Stimulated activated CD4-positive, alpha-beta T cell treated with anti-CD3 and anti-CD28 coated beads, TNF-alpha, amount 100 ng/mL, for 1 hour (primary cell): ENCODE measurements at regions not wholly inside any gene's neighbourhood (a gene's known extent, or its start where the extent isn't known, plus 50 kb on each side); places are given as distances from the start of the nearest gene placed in this dataset.
A peak's percentile ranks its signal among the peaks of the same experiment; 100 is the strongest.

ENCODE experiments used
- DNase-seq, 3 donors: peaks; one replicate each; pipeline ENCODE4 v3.0.0-alpha.2; 2020; ENCODE audit warnings: low read depth in 3 of 3, low spot score in 1 of 3

DNA sequence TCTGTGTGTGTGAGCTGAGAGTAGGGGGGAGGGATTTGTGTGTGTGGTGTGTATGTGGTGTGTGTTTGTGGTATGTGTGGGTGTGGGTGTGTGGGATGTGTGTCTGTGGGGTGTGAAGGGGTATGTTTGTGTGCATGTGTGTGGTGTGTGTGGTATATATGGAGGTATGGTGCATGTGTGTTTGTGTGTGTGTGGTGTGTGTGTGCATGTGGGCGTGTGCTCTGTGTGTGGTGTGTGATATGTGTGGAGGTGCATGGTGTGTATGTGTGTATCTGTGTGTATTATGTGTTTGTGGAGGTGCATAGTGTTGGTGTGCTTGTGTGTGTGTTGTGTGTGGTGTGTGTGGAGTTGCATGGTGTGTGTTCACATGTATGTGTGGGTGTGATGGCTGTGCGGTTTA is 106.0 kb downstream of the CMPK2 start:
- no peak for DNase-seq

DNA sequence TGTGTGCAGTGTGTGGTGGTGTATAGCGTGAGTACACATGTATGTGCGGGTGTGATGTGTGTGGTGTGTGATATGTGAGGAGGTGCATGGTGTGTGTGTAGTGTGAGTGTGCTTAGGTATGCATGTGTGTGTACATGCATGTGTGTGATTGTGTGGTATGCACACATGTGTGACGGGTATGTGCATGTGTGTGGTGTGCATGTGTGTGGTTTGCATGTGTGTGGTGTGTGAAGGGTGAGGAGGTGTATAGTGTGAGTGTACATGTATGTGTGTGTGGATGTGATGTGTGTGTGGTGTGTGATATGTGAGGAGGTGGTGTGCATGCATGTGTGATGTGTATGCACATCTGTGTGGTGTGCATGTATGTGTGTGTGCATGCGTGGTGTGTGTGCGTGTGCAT is 105.6 kb downstream of the CMPK2 start:
- no peak for DNase-seq

DNA sequence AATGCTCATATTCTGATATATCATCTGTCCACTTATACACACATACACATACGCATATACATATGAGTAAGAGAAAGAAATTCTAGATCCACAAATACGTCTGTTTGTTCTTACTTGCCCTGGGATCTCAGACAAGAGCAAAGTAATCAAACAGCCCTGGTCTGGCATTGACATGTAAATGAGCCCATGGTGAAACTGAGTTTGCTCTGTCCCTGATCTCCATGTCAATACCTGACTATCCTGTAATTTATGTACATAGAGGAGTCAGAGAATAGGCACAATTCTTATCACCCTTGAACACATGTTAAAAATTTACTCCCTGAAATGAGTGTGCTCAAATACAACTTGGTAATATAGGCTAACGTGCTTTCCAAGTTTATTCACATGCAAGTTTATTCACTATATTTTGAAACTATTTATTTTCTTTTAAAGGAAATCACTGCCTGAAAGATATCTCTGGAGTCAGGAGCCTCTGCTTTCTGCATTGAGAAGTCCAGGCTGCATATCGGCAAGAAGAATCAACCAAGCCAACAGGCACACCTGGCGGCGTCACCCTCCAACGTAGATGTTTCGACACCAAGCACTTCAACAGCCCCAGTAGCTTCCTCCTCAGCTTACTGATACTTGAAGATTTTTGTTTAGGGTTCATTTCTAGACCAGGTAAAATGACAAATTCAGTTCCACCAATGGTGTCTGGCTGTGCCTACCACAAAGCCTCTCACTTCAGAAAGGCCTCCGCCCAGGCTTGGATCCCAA is 100.6 kb downstream of the CMPK2 start:
- no peak for DNase-seq

GRCh38 chr2:6769346-6769745 is 96.4 kb downstream of the CMPK2 start:
- no peak for DNase-seq

DNA sequence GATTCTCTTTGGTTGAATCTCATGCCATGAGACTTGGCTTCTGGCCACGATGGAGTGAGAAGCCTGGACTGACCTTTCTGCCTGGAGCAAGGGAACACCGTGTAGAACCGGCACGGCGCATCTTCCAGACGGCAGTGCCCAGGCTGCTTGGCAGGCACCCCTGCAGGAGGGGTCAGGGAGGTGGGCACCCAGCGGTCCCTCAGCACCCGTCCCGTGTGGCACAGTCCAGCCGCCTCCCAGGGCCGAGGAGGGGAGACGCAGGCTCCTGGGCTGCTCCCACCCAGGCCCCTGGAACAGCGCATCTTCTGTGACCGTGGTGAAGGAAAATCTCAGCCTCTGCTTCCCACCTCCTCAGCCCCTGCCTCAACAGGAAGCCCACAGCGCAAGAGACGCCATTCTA is 95.7 kb downstream of the CMPK2 start:
- no peak for DNase-seq

DNA sequence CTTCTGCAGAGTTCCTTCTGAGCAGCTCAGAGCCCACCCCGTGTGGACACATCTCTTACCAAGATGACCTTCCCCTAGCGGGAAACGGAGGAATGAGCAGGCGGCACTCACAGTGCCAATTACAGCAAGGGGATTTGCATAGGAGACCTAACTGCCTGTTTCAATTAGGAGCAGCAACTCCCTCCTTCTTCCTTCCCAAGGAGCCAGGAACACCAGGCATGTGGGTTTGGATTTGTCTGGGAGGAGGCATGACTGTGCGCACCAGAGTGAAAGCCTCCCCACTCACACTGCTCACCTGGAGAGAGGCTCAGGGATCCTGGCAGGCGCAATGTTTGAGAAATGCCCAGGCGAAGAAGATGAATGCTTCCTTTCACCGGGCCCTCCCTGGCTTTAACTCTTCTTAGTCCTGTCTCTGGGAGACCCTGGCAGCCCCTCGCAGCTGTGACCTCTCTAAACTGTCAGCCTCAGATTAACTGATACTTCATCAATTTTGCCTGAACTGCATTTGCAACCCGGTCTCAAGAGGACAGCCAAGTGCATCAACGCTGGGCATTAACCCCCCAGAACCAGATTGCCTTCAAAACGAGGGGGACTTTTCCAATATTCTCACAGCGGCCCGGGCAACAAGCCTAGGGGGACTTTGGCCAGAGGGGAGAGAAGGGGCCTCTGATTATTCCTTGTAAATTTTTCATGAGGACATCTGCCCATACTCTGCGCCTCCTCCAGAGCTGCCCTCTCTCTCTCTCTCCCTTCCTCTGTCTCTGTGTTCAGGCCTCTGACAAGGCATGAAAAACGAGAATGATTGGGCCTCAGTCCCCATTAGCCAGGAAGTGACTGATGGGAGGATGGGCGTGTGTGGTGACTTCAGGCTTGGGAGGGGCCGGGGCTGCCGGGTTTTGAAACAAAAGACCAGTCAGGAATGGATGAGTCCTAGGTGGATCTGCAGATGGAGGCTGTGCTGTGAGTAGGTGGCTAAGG is 93.8 kb downstream of the CMPK2 start:
- no peak for DNase-seq

DNA sequence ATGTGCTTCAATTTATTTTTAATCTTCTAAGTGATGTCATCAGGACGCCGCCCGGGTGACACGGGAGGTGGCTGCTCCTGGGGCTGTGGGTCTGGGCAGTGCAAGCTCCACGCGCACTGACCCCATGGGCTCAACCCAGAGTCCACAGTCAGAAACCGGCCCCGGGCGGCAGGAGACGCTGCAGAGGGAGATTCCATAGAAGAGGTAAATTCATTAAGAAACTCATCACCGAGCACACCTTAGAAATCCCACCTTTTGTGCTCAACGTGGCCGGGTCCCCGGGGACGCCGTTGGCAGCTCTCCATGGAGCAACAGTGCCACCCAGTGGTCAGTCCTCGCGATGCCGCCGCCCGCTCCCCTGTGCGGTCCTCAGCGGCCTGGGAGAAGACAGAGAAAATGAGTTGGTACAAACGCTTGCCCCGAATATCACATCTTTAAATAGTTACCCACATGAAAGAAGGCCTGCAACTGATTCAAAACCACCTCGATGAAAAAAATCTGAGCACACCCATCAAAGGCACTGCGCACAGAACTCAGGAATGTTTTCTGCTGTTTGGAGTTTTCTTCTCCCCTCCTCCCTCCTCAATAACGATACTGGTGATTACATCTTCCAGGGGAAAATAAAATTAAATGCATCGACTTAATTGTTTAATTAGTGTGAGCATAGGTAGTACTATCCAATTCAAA is 92.6 kb downstream of the CMPK2 start:
- DNase-seq, result peak; percentile 8 to 73 (median 34)

GRCh38 chr2:6773694-6774044 is 92.0 kb downstream of the CMPK2 start:
- DNase-seq, result no peak

GRCh38 chr2:6776125-6776524 is 89.6 kb downstream of the CMPK2 start:
- DNase-seq, result no peak

DNA sequence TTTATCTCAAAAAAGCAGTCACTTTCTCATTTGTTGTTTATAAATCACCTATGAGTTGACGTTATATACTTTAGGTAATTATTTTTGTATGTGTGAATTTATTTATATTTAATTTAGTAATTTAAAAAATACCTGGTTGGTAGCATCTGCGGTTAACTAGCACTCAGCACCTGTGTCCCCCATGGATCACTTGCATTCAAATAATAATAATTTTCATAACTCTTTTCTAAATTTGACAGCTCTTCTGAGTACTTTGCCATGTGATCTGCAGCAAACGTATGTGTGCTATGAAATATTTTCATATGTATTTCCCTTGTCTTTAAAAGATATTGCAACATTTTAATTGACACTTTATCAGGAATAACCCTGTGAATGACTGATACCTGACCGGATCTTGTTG is 88.1 kb downstream of the CMPK2 start:
- no peak for DNase-seq

DNA sequence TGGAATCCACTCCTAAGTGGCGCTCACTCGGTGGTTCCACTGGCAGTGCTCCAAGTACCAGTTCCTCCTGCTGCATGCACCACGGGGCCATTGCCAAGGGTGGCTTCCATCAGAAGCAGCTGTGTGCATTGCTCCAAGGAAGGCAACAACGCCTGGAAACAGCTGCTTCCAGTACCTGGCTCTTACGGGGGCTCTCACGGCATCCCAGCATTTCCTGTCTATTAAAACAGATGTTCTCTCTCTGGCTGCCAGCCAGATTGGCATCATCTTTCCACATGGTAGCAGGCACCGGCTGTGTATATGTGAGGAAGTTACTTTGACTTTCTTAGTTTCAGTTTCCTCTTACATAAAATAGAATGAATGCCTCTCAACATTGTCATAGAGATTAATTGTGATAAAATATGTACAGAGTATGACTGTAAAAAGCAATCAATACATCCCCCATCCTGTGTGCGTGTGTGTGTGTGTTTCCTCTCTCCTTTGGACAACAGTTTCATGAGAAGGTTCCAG is 84.9 kb downstream of the CMPK2 start:
- no peak for DNase-seq

- DNase-seq, result no peak
Observed at GRCh38 chr2:6782517-6783237, 83.0 kb downstream of the CMPK2 start.

DNA sequence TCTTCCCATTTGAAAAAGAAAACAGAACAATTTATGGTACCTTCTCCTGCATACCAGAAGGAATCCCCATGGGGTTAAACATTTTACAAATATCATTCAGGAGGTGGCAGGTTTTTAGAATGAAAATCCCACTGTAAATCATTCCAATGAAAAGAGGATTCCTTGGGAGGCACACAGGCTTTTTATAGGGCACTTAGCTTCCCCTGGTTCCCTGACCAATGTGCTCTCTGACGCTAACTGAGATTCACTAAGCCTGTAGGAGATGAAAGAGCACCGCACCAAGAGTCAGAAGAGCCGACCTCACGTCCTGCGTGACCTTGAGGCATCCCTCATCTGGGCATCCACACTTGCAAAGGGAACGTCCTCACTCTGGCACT is 82.5 kb downstream of the CMPK2 start:
- no peak for DNase-seq

DNA sequence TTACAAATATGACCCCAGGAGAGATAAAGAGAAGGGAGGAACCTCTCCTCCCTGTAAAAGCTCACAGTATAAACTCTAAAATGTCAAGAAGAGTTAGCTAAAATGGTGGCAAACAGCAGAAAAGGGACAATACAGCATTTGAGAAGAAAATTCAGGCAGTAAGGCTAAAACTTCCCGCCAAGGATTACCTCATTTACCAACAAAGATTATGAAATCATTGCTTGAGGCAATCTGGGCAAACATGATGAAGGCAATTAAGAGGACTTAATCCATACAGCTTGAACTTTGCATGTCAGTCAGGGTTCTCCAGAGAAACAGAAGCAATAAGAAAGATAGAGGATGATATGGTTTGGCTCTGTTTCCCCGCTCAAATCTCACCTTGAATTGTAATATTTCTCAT is 81.4 kb downstream of the CMPK2 start:
- DNase-seq, result no peak

DNA sequence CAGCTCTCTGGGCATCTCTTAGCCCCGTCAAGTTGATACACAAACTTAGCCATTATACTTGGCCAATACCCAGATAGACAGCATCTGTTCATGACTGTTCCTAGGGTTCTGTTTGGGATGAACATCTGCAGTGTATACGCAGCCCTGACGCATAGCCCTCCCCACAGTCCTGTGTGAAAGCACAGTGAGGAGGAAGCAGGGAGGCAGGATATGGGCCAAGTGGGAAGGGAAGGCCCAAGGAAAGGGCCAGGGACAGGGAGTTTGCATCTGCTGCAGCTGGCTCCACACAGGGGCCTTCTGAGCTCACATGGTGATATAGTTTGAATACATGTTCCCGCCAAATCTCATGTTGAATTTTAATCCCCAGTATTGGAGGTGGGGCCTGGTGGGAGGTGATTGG is 80.2 kb downstream of the CMPK2 start:
- no peak for DNase-seq

- DNase-seq, result no peak
Observed at GRCh38 chr2:6787376-6787775, 78.3 kb downstream of the CMPK2 start.

DNA sequence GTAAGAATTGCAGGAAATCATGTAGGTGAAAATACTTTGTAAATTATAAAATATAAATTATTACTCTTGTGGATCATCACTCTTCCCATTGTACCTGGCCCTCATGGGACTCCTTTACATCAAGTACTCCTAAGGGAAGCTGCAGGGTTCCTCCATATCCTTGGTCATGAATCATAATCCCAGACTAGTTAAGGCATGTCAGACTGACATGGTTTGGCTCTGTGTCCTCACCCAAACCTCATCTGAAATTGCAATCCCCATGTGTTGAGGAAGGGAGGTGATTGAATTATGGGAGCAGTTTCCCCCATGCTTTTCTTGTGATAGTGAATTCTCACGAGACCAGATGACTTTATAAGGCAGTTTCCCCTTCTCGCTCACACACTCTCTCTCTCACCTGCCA is 77.1 kb downstream of the CMPK2 start:
- DNase-seq, result no peak

DNA sequence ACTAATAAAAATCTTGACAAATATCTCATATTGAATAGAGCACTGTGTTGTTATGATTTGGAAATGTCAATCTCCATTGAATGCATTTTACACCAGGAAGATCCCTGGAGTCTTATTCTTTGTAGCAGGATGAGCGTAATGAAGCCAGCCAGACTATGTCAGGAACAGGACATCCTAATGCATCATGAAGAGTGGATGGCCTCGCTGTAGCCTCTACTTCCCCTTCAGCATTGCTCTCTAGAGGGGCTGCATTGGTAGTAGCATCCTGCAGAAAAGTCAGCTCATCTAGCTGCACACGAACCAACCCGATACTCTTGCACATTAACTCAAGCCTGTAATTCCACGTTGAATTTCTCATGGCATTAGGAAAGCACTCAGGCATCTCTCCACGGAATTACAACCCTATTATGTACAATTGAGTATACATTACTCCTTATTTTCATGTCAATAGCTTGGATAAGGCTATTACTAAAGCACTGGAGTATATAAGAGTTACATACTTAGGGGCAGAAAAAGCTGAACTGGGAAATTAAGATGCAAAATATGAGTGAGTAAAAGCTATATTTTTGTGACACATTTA is 76.1 kb downstream of the CMPK2 start:
- DNase-seq, result no peak

DNA sequence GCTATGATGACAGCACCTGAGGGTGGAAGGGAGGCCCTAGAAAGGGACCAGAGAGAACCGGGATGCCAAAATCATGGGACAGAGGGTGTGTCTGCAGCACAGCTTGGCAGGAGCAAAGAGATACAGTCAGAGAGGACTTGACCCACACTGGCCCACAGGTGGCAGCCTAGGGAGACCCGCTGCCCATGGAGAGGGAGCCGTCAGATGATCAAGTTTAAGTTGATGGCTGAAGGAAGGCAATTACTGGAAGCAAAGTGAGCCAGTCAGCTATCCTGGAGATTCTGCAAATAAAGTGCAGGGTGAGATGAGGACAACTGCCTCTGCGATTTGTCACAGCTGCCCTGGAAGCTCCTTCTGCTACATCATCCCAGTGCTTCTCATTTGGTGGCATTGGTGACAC is 74.0 kb downstream of the CMPK2 start:
- no peak for DNase-seq

GRCh38 chr2:6792883-6793282 is 72.8 kb downstream of the CMPK2 start:
- DNase-seq, result no peak

DNA sequence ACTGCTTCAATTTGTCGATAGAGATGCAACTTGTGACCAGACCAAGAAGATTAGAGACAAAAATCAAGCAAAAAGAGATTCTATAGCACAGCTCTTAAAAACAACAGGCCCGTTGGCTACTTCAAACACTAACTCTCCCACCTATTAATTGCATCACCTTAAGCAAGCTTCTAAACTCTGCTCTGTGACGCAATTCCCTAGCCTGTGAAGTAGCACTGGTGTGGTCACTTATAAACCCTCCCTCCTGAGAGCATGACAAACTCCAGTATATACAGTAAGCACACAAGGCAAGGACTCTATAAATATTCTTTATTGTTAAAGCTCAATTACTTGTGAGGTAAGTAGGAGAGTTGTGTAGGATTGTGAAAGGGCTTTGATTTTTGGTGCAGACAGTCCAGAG is 72.3 kb downstream of the CMPK2 start:
- no peak for DNase-seq
